ENCODE measurements at regions not wholly inside any gene's neighbourhood (a gene's known extent, or its start where the extent isn't known, plus 50 kb on each side); places are given as distances from the start of the nearest gene placed in this dataset.
A peak's percentile ranks its signal among the peaks of the same experiment; 100 is the strongest.

- no peak for DNase-seq
These were observed 61.9 kb upstream of the PTPRZ1 start for GRCh38 chr7:121810831-121811672.

- no peak for DNase-seq
These were observed 65.9 kb upstream of the PTPRZ1 start for GRCh38 chr7:121807078-121807477.

GRCh38 chr7:121803039-121803438 is 69.9 kb upstream of the PTPRZ1 start:
- DNase-seq: no peak

- no peak for DNase-seq
These were observed 71.9 kb upstream of the PTPRZ1 start for GRCh38 chr7:121800916-121801675.

GRCh38 chr7:121798896-121799295 is 74.1 kb upstream of the PTPRZ1 start:
- no peak for DNase-seq

GRCh38 chr7:121798453-121798840 is 74.5 kb upstream of the PTPRZ1 start:
- DNase-seq: no peak

GRCh38 chr7:121797657-121798452 is 75.1 kb upstream of the PTPRZ1 start:
- no peak for DNase-seq

GRCh38 chr7:121796936-121797656 is 75.9 kb upstream of the PTPRZ1 start:
- DNase-seq: no peak

GRCh38 chr7:121796381-121796780 is 76.6 kb upstream of the PTPRZ1 start:
- DNase-seq: no peak

GRCh38 chr7:121795736-121796135 is 77.2 kb upstream of the PTPRZ1 start:
- DNase-seq: no peak

- no peak for DNase-seq
These were observed 79.2 kb upstream of the PTPRZ1 start for GRCh38 chr7:121793716-121794115.

GRCh38 chr7:121777672-121778071 is 95.3 kb upstream of the PTPRZ1 start:
- no peak for DNase-seq

- no peak for DNase-seq
These were observed 98.4 kb upstream of the PTPRZ1 start for GRCh38 chr7:121774563-121774962.

- no peak for DNase-seq
These were observed 106.3 kb upstream of the PTPRZ1 start for GRCh38 chr7:121766676-121767075.

- DNase-seq: no peak
These were observed 111.6 kb upstream of the PTPRZ1 start for GRCh38 chr7:121761399-121761798.

- peak in 1 of 2 experiments; percentile 24 for DNase-seq
These were observed 117.0 kb upstream of the PTPRZ1 start for GRCh38 chr7:121755818-121756552.

- no peak for DNase-seq
These were observed 117.7 kb upstream of the PTPRZ1 start for GRCh38 chr7:121755286-121755685.

GRCh38 chr7:121753944-121754343 is 119.0 kb upstream of the PTPRZ1 start:
- no peak for DNase-seq

- DNase-seq: peak in 1 of 2 experiments; percentile 55
These were observed 120.3 kb upstream of the PTPRZ1 start for GRCh38 chr7:121752706-121753105.

GRCh38 chr7:121748546-121748945 is 124.4 kb upstream of the PTPRZ1 start:
- DNase-seq: no peak

GRCh38 chr7:121745856-121746255 is 127.1 kb upstream of the PTPRZ1 start:
- no peak for DNase-seq

- DNase-seq: no peak
These were observed 128.1 kb upstream of the PTPRZ1 start for GRCh38 chr7:121744877-121745276.
